SJSA1 (cell line): ENCODE measurements at regions not wholly inside any gene's neighbourhood (a gene's known extent, or its start where the extent isn't known, plus 50 kb on each side); places are given as distances from the start of the nearest gene placed in this dataset.
A peak's percentile ranks its signal among the peaks of the same experiment; 100 is the strongest.

Experiments
- DNase-seq, 2 experiments: peaks; one replicate each; pipeline ENCODE4 v3.0.0-alpha.2; 2015 to 2020; ENCODE audit warnings: low spot score in 2 of 2, low read depth in 1 of 2
- H3K27ac ChIP-seq: fragments of 250-450 bp; sonication (Bioruptor Pico); 2 replicates; pipeline ENCODE4 v1.5.1; 2020; ENCODE audit warnings: mild to moderate bottlenecking, moderate library complexity
- H3K27me3 ChIP-seq: fragments of 250-450 bp; sonication (Bioruptor Pico); replicated peaks from 2 replicates; pipeline ENCODE4 v1.5.1; 2020; ENCODE audit warnings: mild to moderate bottlenecking, moderate library complexity
- H3K36me3 ChIP-seq: fragments of 250-450 bp; sonication (Bioruptor Pico); 2 replicates; pipeline ENCODE4 v1.5.1; 2020; ENCODE audit warnings: mild to moderate bottlenecking
- H3K4me1 ChIP-seq: fragments of 250-450 bp; sonication (Bioruptor Pico); replicated peaks from 2 replicates; pipeline ENCODE4 v1.6.1; 2021; ENCODE audit warnings: mild to moderate bottlenecking
- H3K4me3 ChIP-seq: fragments of 250-450 bp; sonication (Bioruptor Pico); 2 replicates; pipeline ENCODE4 v1.5.1; 2020; ENCODE audit warnings: mild to moderate bottlenecking
- H3K9me3 ChIP-seq: fragments of 250-450 bp; sonication (Bioruptor Pico); replicated peaks from 2 replicates; pipeline ENCODE4 v1.5.1; 2020; ENCODE audit warnings: mild to moderate bottlenecking

- no peaks in the 10 kb centered on the region for H3K36me3 ChIP-seq
- no peak overlapping the region for H3K27ac ChIP-seq
- DNase-seq: no peak
- no peak overlapping the region for H3K4me3 ChIP-seq
- H3K9me3 ChIP-seq: no peaks in the 10 kb centered on the region
- no peaks in the 10 kb centered on the region for H3K27me3 ChIP-seq
- no peaks in the 10 kb centered on the region for H3K4me1 ChIP-seq
Observed at GRCh38 chr14:51490205-51490604, 161.5 kb upstream of the FRMD6 start.

- Histone ChIP-seq H3K27ac (no peak overlapping the region), H3K4me3 (no peak overlapping the region), H3K4me1 (no peaks in the 10 kb centered on the region), H3K9me3 (no peaks in the 10 kb centered on the region), H3K36me3 (no peaks in the 10 kb centered on the region), H3K27me3 (no peaks in the 10 kb centered on the region)
- no peak for DNase-seq
Observed at GRCh38 chr14:51491036-51491545, 160.6 kb upstream of the FRMD6 start.

GRCh38 chr14:51491776-51492175 is 159.9 kb upstream of the FRMD6 start:
- no peaks in the 10 kb centered on the region for H3K36me3 ChIP-seq
- no peaks in the 10 kb centered on the region for H3K27me3 ChIP-seq
- H3K9me3 ChIP-seq: no peaks in the 10 kb centered on the region
- no peak overlapping the region for H3K27ac ChIP-seq
- H3K4me3 ChIP-seq: no peak overlapping the region
- DNase-seq: no peak
- H3K4me1 ChIP-seq: no peaks in the 10 kb centered on the region

- no peaks in the 10 kb centered on the region for H3K27me3 ChIP-seq
- no peak overlapping the region for H3K4me3 ChIP-seq
- H3K9me3 ChIP-seq: no peaks in the 10 kb centered on the region
- no peaks in the 10 kb centered on the region for H3K36me3 ChIP-seq
- no peak for DNase-seq
- no peak overlapping the region for H3K27ac ChIP-seq
- no peaks in the 10 kb centered on the region for H3K4me1 ChIP-seq
Observed at GRCh38 chr14:51495319-51495718, 156.4 kb upstream of the FRMD6 start.

GRCh38 chr14:51498411-51499227 is 153.1 kb upstream of the FRMD6 start:
- DNase-seq: no peak

GRCh38 chr14:51500776-51501175 is 150.9 kb upstream of the FRMD6 start:
- H3K4me1 ChIP-seq: no peaks in the 10 kb centered on the region
- no peaks in the 10 kb centered on the region for H3K27me3 ChIP-seq
- no peaks in the 10 kb centered on the region for H3K36me3 ChIP-seq
- H3K27ac ChIP-seq: no peak overlapping the region
- H3K4me3 ChIP-seq: no peak overlapping the region
- no peaks in the 10 kb centered on the region; the same call in 1 of the 2 replicates for H3K9me3 ChIP-seq
- DNase-seq: no peak

More at GRCh38 chr14:51498411-51499227, 153.1 kb upstream of the FRMD6 start:
- Histone ChIP-seq H3K9me3 (no peaks in the 10 kb centered on the region), H3K27ac (no peak overlapping the region), H3K36me3 (no peaks in the 10 kb centered on the region), H3K27me3 (no peaks in the 10 kb centered on the region), H3K4me1 (no peaks in the 10 kb centered on the region), H3K4me3 (no peak overlapping the region)

GRCh38 chr14:51501746-51502145 is 150.0 kb upstream of the FRMD6 start:
- Histone ChIP-seq H3K9me3 (no peaks in the 10 kb centered on the region; the same call in 1 of the 2 replicates), H3K4me1 (no peaks in the 10 kb centered on the region), H3K36me3 (no peaks in the 10 kb centered on the region), H3K27me3 (no peaks in the 10 kb centered on the region), H3K27ac (no peak overlapping the region), H3K4me3 (no peak overlapping the region)
- DNase-seq: no peak

- Histone ChIP-seq H3K36me3 (no peaks in the 10 kb centered on the region), H3K4me3 (no peak overlapping the region), H3K4me1 (peaks cover 17% of the 10 kb centered on the region), H3K27ac (no peak overlapping the region), H3K9me3 (no peaks in the 10 kb centered on the region; the same call in 1 of the 2 replicates), H3K27me3 (no peaks in the 10 kb centered on the region)
- no peak for DNase-seq
Observed at GRCh38 chr14:51504669-51505068, 147.0 kb upstream of the FRMD6 start.

GRCh38 chr14:51507511-51507905 is 144.2 kb upstream of the FRMD6 start:
- H3K27me3 ChIP-seq: no peaks in the 10 kb centered on the region
- no peak overlapping the region for H3K4me3 ChIP-seq
- H3K27ac ChIP-seq: peak overlapping the region; percentile 8; the same call in 1 of the 2 replicates
- H3K36me3 ChIP-seq: no peaks in the 10 kb centered on the region
- no peaks in the 10 kb centered on the region; the same call in 1 of the 2 replicates for H3K9me3 ChIP-seq
- DNase-seq: no peak
- peaks cover 17% of the 10 kb centered on the region for H3K4me1 ChIP-seq

GRCh38 chr14:51507906-51508511 is 143.7 kb upstream of the FRMD6 start:
- H3K4me3 ChIP-seq: no peak overlapping the region
- peak; percentile 51 to 52 for DNase-seq
- H3K27ac ChIP-seq: peak overlapping the region; percentile 8; the same call in 1 of the 2 replicates
- no peaks in the 10 kb centered on the region for H3K27me3 ChIP-seq
- no peaks in the 10 kb centered on the region for H3K36me3 ChIP-seq
- H3K4me1 ChIP-seq: peaks cover 17% of the 10 kb centered on the region
- no peaks in the 10 kb centered on the region; the same call in 1 of the 2 replicates for H3K9me3 ChIP-seq

GRCh38 chr14:51511265-51511664 is 140.4 kb upstream of the FRMD6 start:
- Histone ChIP-seq H3K27me3 (no peaks in the 10 kb centered on the region), H3K27ac (no peak overlapping the region), H3K36me3 (no peaks in the 10 kb centered on the region), H3K4me3 (no peak overlapping the region), H3K9me3 (no peaks in the 10 kb centered on the region), H3K4me1 (peaks cover 17% of the 10 kb centered on the region)
- no peak for DNase-seq

GRCh38 chr14:51512316-51512715 is 139.4 kb upstream of the FRMD6 start:
- Histone ChIP-seq H3K27ac (no peak overlapping the region), H3K4me1 (peaks cover 15% of the 10 kb centered on the region), H3K36me3 (no peaks in the 10 kb centered on the region), H3K9me3 (no peaks in the 10 kb centered on the region), H3K27me3 (no peaks in the 10 kb centered on the region), H3K4me3 (no peak overlapping the region)
- DNase-seq: no peak

GRCh38 chr14:51513281-51513680 is 138.4 kb upstream of the FRMD6 start:
- Histone ChIP-seq H3K4me3 (no peak overlapping the region), H3K27ac (no peak overlapping the region), H3K36me3 (no peaks in the 10 kb centered on the region), H3K27me3 (no peaks in the 10 kb centered on the region), H3K4me1 (peaks cover 6% of the 10 kb centered on the region), H3K9me3 (no peaks in the 10 kb centered on the region)
- DNase-seq: no peak

GRCh38 chr14:51513933-51514332 is 137.8 kb upstream of the FRMD6 start:
- H3K4me3 ChIP-seq: no peak overlapping the region
- no peaks in the 10 kb centered on the region for H3K36me3 ChIP-seq
- H3K27me3 ChIP-seq: no peaks in the 10 kb centered on the region
- H3K4me1 ChIP-seq: no peaks in the 10 kb centered on the region
- no peaks in the 10 kb centered on the region for H3K9me3 ChIP-seq
- no peak overlapping the region for H3K27ac ChIP-seq
- no peak for DNase-seq
